ENCODE measurements at regions not wholly inside any gene's neighbourhood (a gene's known extent, or its start where the extent isn't known, plus 50 kb on each side); places are given as distances from the start of the nearest gene placed in this dataset.

DNA sequence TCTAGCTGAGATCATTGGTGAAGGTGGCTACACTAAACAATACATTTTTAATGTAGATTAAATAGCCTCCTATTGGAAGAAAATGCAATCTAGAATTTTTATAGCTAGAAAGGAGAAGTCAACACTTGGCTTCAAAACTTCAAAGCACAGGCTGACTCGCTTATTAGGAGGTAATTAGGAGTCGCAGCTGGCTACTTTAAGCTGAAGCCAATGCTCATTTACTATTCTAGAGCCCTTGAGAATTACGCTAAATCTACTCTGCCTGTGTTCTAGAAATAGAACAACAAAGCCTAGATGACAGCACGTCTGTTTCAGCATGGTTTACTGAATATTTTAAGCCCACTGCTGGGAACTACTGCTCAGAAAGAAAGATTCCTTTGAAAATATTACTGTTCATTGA is 101.6 kb upstream of the EEPD1 start:
- TF ChIP-seq, protein P1, sequence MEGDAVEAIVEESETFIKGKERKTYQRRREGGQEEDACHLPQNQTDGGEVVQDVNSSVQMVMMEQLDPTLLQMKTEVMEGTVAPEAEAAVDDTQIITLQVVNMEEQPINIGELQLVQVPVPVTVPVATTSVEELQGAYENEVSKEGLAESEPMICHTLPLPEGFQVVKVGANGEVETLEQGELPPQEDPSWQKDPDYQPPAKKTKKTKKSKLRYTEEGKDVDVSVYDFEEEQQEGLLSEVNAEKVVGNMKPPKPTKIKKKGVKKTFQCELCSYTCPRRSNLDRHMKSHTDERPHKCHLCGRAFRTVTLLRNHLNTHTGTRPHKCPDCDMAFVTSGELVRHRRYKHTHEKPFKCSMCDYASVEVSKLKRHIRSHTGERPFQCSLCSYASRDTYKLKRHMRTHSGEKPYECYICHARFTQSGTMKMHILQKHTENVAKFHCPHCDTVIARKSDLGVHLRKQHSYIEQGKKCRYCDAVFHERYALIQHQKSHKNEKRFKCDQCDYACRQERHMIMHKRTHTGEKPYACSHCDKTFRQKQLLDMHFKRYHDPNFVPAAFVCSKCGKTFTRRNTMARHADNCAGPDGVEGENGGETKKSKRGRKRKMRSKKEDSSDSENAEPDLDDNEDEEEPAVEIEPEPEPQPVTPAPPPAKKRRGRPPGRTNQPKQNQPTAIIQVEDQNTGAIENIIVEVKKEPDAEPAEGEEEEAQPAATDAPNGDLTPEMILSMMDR (IDR thresholded peaks at IDR 0.05; ENCODE audit: extremely low read depth in 1 of 2, insufficient read depth in 1 of 2, low read depth in 1 of 2, low read length in 2 of 2): no peak
- TF ChIP-seq POLR2AphosphoS5 (IDR thresholded peaks at IDR 0.05; ENCODE audit: insufficient read depth, low read depth, low read length): no peak
- no peak for TF ChIP-seq EZH2 (IDR thresholded peaks at IDR 0.05; ENCODE audit: borderline replicate concordance, low read depth, low read length, severe bottlenecking)
- TF ChIP-seq POLR2A (IDR thresholded peaks at IDR 0.05; ENCODE audit: low read depth, low read length): no peak
- TF ChIP-seq, protein P2, sequence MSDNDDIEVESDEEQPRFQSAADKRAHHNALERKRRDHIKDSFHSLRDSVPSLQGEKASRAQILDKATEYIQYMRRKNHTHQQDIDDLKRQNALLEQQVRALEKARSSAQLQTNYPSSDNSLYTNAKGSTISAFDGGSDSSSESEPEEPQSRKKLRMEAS (IDR thresholded peaks at IDR 0.05; ENCODE audit: insufficient read depth, insufficient read length): no peak
- no peak for TF ChIP-seq GATA2 (IDR thresholded peaks at IDR 0.05; ENCODE audit: insufficient read depth, insufficient read length, low read depth, low read length)
- TF ChIP-seq MYC (IDR thresholded peaks at IDR 0.05; ENCODE audit: low read depth, low read length): no peak

All from endothelial cell of umbilical vein (primary cell).